ENCODE measurements at regions not wholly inside any gene's neighbourhood (a gene's known extent, or its start where the extent isn't known, plus 50 kb on each side); places are given as distances from the start of the nearest gene placed in this dataset.

GRCh38 chr5:67363963-67364362, 167.4 kb upstream of the CD180 start:
- Histone ChIP-seq H3K27me3 (ENCODE audit: insufficient read depth, low read length) (no peaks in the 10 kb centered on the region), H3K14ac (ENCODE audit: low read length) (no peak overlapping the region), H3K4me3 (ENCODE audit: low read depth, low read length) (no peak overlapping the region)

DNA sequence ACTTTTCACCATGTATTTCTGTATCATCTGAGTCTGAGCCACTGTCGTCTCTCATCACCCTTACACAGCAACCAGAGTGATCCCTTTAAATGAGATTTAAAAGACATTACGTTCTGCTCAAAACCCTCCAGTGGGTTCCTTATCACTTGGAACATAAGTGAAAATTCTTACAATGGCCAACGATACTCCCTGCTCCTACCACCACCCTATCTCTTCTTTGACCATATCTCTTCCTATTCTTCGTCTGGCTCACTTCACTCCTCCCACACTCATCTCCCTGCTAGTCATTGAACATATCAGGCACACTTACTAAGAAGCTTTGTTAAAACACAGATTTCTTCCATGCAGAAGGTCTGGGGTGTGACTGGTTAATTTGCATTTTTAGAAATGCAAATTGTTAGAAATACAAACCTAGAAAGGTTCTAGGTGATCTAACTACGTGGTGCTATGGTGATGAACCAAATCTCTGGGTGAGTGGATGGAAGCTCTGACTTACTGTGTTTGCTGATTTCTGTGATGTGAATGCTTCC, 166.6 kb upstream of the CD180 start:
- H3K27me3 ChIP-seq (ENCODE audit: insufficient read depth, low read length) = no peaks in the 10 kb centered on the region
- no peak overlapping the region for H3K4me3 ChIP-seq (ENCODE audit: low read depth, low read length)
- H3K9me3 ChIP-seq (ENCODE audit: insufficient read depth, low read depth, low read length) = no peaks in the 10 kb centered on the region
- WGBS (ENCODE audit: extremely low coverage, insufficient coverage, insufficient read length) = no CpG with 5 or more reads among the region's 5 CpGs
- no peak overlapping the region for H3K14ac ChIP-seq (ENCODE audit: low read length)
- no peaks in the 10 kb centered on the region for H3K79me2 ChIP-seq (ENCODE audit: control insufficient read depth, insufficient read depth, low read length, poor library complexity)
- no peak overlapping the region for H4K91ac ChIP-seq (ENCODE audit: low read depth, low read length)
- no peaks in the 10 kb centered on the region for H3K4me1 ChIP-seq (ENCODE audit: control insufficient read depth in 1 of 2, insufficient read depth in 2 of 2, low read length in 2 of 2)
- no peak overlapping the region for H3K4me2 ChIP-seq (ENCODE audit: low read length)
- no peak overlapping the region for H2AK5ac ChIP-seq (ENCODE audit: low read length)
- no peak overlapping the region for H3K27ac ChIP-seq (ENCODE audit: low read depth, low read length)
- H3K23ac ChIP-seq (ENCODE audit: low read length) = no peak overlapping the region
- DNase-seq = no peak
- H2BK120ac ChIP-seq (ENCODE audit: insufficient read depth, low read length, poor library complexity) = no peak overlapping the region
- H2BK12ac ChIP-seq (ENCODE audit: low read length) = no peak overlapping the region
- H3K79me1 ChIP-seq (ENCODE audit: low read length) = no peaks in the 10 kb centered on the region
- no peak overlapping the region for H3K4ac ChIP-seq (ENCODE audit: low read depth, low read length)
- H3K36me3 ChIP-seq (ENCODE audit: control insufficient read depth in 1 of 2, insufficient read depth in 2 of 2, low read length in 2 of 2) = no peaks in the 10 kb centered on the region
- no peak overlapping the region for H3K9ac ChIP-seq (ENCODE audit: low read length)
- no peak overlapping the region for H2AFZ ChIP-seq (ENCODE audit: insufficient read depth, low read length, poor library complexity)
- H2BK5ac ChIP-seq (ENCODE audit: low read depth, low read length, poor library complexity) = no peak overlapping the region
- H4K12ac ChIP-seq (ENCODE audit: low read depth, low read length) = no peak overlapping the region
- no peak overlapping the region for H3K18ac ChIP-seq (ENCODE audit: low read length)
- H4K8ac ChIP-seq (ENCODE audit: low read depth, low read length) = no peak overlapping the region

More at GRCh38 chr5:67363963-67364362, 167.4 kb upstream of the CD180 start:
- H3K4me1 ChIP-seq (ENCODE audit: control insufficient read depth in 1 of 2, insufficient read depth in 2 of 2, low read length in 2 of 2) = no peaks in the 10 kb centered on the region
- no peak overlapping the region for H3K4ac ChIP-seq (ENCODE audit: low read depth, low read length)
- H3K27ac ChIP-seq (ENCODE audit: low read depth, low read length) = no peak overlapping the region
- no CpG with 5 or more reads among the region's 1 CpG for WGBS (ENCODE audit: extremely low coverage, insufficient coverage, insufficient read length)
- H2BK120ac ChIP-seq (ENCODE audit: insufficient read depth, low read length, poor library complexity) = no peak overlapping the region
- H3K36me3 ChIP-seq (ENCODE audit: control insufficient read depth in 1 of 2, insufficient read depth in 2 of 2, low read length in 2 of 2) = no peaks in the 10 kb centered on the region
- no peak overlapping the region for H4K8ac ChIP-seq (ENCODE audit: low read depth, low read length)
- H2AK5ac ChIP-seq (ENCODE audit: low read length) = no peak overlapping the region
- no peak overlapping the region for H4K91ac ChIP-seq (ENCODE audit: low read depth, low read length)
- H2BK12ac ChIP-seq (ENCODE audit: low read length) = no peak overlapping the region
- H3K79me1 ChIP-seq (ENCODE audit: low read length) = no peaks in the 10 kb centered on the region
- no peak overlapping the region for H2BK5ac ChIP-seq (ENCODE audit: low read depth, low read length, poor library complexity)
- no peak overlapping the region for H3K9ac ChIP-seq (ENCODE audit: low read length)
- no peaks in the 10 kb centered on the region for H3K79me2 ChIP-seq (ENCODE audit: control insufficient read depth, insufficient read depth, low read length, poor library complexity)
- no peak overlapping the region for H3K18ac ChIP-seq (ENCODE audit: low read length)
- no peak overlapping the region for H2AFZ ChIP-seq (ENCODE audit: insufficient read depth, low read length, poor library complexity)
- H4K12ac ChIP-seq (ENCODE audit: low read depth, low read length) = no peak overlapping the region
- no peak for DNase-seq
- no peak overlapping the region for H3K4me2 ChIP-seq (ENCODE audit: low read length)
- H3K23ac ChIP-seq (ENCODE audit: low read length) = no peak overlapping the region
- no peaks in the 10 kb centered on the region for H3K9me3 ChIP-seq (ENCODE audit: insufficient read depth, low read depth, low read length)

GRCh38 chr5:67361932-67362729, 165.5 kb upstream of the CD180 start:
- Histone ChIP-seq H3K9ac (ENCODE audit: low read length) (no peak overlapping the region), H3K27me3 (ENCODE audit: insufficient read depth, low read length) (no peaks in the 10 kb centered on the region), H3K4me1 (ENCODE audit: control insufficient read depth in 1 of 2, insufficient read depth in 2 of 2, low read length in 2 of 2) (no peaks in the 10 kb centered on the region), H3K79me1 (ENCODE audit: low read length) (no peaks in the 10 kb centered on the region), H3K27ac (ENCODE audit: low read depth, low read length) (no peak overlapping the region), H3K36me3 (ENCODE audit: control insufficient read depth in 1 of 2, insufficient read depth in 2 of 2, low read length in 2 of 2) (no peaks in the 10 kb centered on the region), H3K79me2 (ENCODE audit: control insufficient read depth, insufficient read depth, low read length, poor library complexity) (no peaks in the 10 kb centered on the region), H2BK5ac (ENCODE audit: low read depth, low read length, poor library complexity) (no peak overlapping the region), H3K4ac (ENCODE audit: low read depth, low read length) (no peak overlapping the region), H4K91ac (ENCODE audit: low read depth, low read length) (no peak overlapping the region), H2AK5ac (ENCODE audit: low read length) (no peak overlapping the region), H3K14ac (ENCODE audit: low read length) (no peak overlapping the region), H2BK120ac (ENCODE audit: insufficient read depth, low read length, poor library complexity) (no peak overlapping the region), H3K23ac (ENCODE audit: low read length) (no peak overlapping the region), H4K8ac (ENCODE audit: low read depth, low read length) (no peak overlapping the region), H3K4me2 (ENCODE audit: low read length) (no peak overlapping the region), H3K18ac (ENCODE audit: low read length) (no peak overlapping the region), H2AFZ (ENCODE audit: insufficient read depth, low read length, poor library complexity) (no peak overlapping the region), H4K12ac (ENCODE audit: low read depth, low read length) (no peak overlapping the region), H3K9me3 (ENCODE audit: insufficient read depth, low read depth, low read length) (no peaks in the 10 kb centered on the region), H2BK12ac (ENCODE audit: low read length) (no peak overlapping the region), H3K4me3 (ENCODE audit: low read depth, low read length) (no peak overlapping the region)
- no CpG with 5 or more reads among the region's 6 CpGs for WGBS (ENCODE audit: extremely low coverage, insufficient coverage, insufficient read length)
- no peak for DNase-seq

GRCh38 chr5:67360047-67360446, 163.4 kb upstream of the CD180 start:
- WGBS (ENCODE audit: extremely low coverage, insufficient coverage, insufficient read length) = 100% methylated on average over 1 of the region's 3 CpGs
- H3K27me3 ChIP-seq (ENCODE audit: insufficient read depth, low read length) = no peaks in the 10 kb centered on the region

More at GRCh38 chr5:67360047-67360446, 163.4 kb upstream of the CD180 start:
- peak in 1 of 2 donors; percentile 47 for DNase-seq
- Histone ChIP-seq H3K4me1 (ENCODE audit: control insufficient read depth in 1 of 2, insufficient read depth in 2 of 2, low read length in 2 of 2) (no peaks in the 10 kb centered on the region), H3K9ac (ENCODE audit: low read length) (no peak overlapping the region), H4K91ac (ENCODE audit: low read depth, low read length) (no peak overlapping the region), H3K9me3 (ENCODE audit: insufficient read depth, low read depth, low read length) (no peaks in the 10 kb centered on the region), H3K27ac (ENCODE audit: low read depth, low read length) (no peak overlapping the region), H3K79me2 (ENCODE audit: control insufficient read depth, insufficient read depth, low read length, poor library complexity) (no peaks in the 10 kb centered on the region), H2BK5ac (ENCODE audit: low read depth, low read length, poor library complexity) (no peak overlapping the region), H2BK120ac (ENCODE audit: insufficient read depth, low read length, poor library complexity) (no peak overlapping the region), H3K4me3 (ENCODE audit: low read depth, low read length) (no peak overlapping the region), H3K18ac (ENCODE audit: low read length) (no peak overlapping the region), H4K8ac (ENCODE audit: low read depth, low read length) (no peak overlapping the region), H3K4ac (ENCODE audit: low read depth, low read length) (no peak overlapping the region), H3K79me1 (ENCODE audit: low read length) (no peaks in the 10 kb centered on the region), H2AFZ (ENCODE audit: insufficient read depth, low read length, poor library complexity) (no peak overlapping the region), H3K14ac (ENCODE audit: low read length) (no peak overlapping the region), H2AK5ac (ENCODE audit: low read length) (no peak overlapping the region), H3K36me3 (ENCODE audit: control insufficient read depth in 1 of 2, insufficient read depth in 2 of 2, low read length in 2 of 2) (no peaks in the 10 kb centered on the region), H2BK12ac (ENCODE audit: low read length) (no peak overlapping the region), H3K4me2 (ENCODE audit: low read length) (no peak overlapping the region), H3K23ac (ENCODE audit: low read length) (no peak overlapping the region), H4K12ac (ENCODE audit: low read depth, low read length) (no peak overlapping the region)
